HUES64 (cell line): ENCODE measurements at regions not wholly inside any gene's neighbourhood (a gene's known extent, or its start where the extent isn't known, plus 50 kb on each side); places are given as distances from the start of the nearest gene placed in this dataset.

Experiments used
- H3K27ac ChIP-seq: 2 replicates; pipeline ENCODE4 v1.7.0; 2013; ENCODE audit warnings: low read depth, low read length, inconsistent platforms
- H3K27me3 ChIP-seq: 2 replicates; pipeline ENCODE4 v1.6.1; 2013; ENCODE audit warnings: mild to moderate bottlenecking, low read length; ENCODE audit not compliant: insufficient read depth
- H3K36me3 ChIP-seq: 2 replicates; pipeline ENCODE4 v1.6.1; 2013; ENCODE audit warnings: mild to moderate bottlenecking, low read length; ENCODE audit not compliant: insufficient read depth
- H3K4me1 ChIP-seq: 2 replicates; pipeline ENCODE4 v1.6.1; 2013; ENCODE audit warnings: mild to moderate bottlenecking, low read length, moderate library complexity; ENCODE audit not compliant: insufficient read depth
- H3K4me3 ChIP-seq: 2 replicates; pipeline ENCODE4 v1.5.1; 2013; ENCODE audit warnings: mild to moderate bottlenecking, low read length, moderate library complexity
- H3K9ac ChIP-seq: 2 replicates; pipeline ENCODE4 v1.6.1; 2013; ENCODE audit warnings: mild to moderate bottlenecking, low read depth, low read length
- H3K9me3 ChIP-seq: 2 replicates; pipeline ENCODE4 v1.6.1; 2013; ENCODE audit warnings: low read depth, low read length; ENCODE audit not compliant: insufficient read depth
- WGBS: fragments of 150-250, 120-280 bp; methylation state at CpG from one replicate; pipeline ENCODE4 v1.1.7; 2013; ENCODE audit warnings: missing lambda C conversion rate; 5-methylcytosine and 5-hydroxymethylcytosine counted together

GRCh38 chr10:44827431-44828006, 83.6 kb upstream of the TMEM72 start:
- no peak overlapping the region for H3K9ac ChIP-seq
- H3K9me3 ChIP-seq: no peaks in the 10 kb centered on the region
- H3K4me3 ChIP-seq: no peak overlapping the region
- no peak overlapping the region for H3K27ac ChIP-seq
- no peaks in the 10 kb centered on the region for H3K27me3 ChIP-seq
- H3K36me3 ChIP-seq: no peaks in the 10 kb centered on the region
- WGBS: 92% methylated on average over 13 of the region's 13 CpGs
- no peaks in the 10 kb centered on the region for H3K4me1 ChIP-seq

GRCh38 chr10:44828508-44829142, 82.5 kb upstream of the TMEM72 start:
- H3K36me3 ChIP-seq: no peaks in the 10 kb centered on the region
- H3K27me3 ChIP-seq: no peaks in the 10 kb centered on the region
- no peak overlapping the region for H3K27ac ChIP-seq
- H3K4me3 ChIP-seq: no peak overlapping the region
- H3K9ac ChIP-seq: no peak overlapping the region
- WGBS: 87% methylated on average over 17 of the region's 17 CpGs
- H3K4me1 ChIP-seq: no peaks in the 10 kb centered on the region
- no peaks in the 10 kb centered on the region for H3K9me3 ChIP-seq

- Histone ChIP-seq H3K9ac (no peak overlapping the region), H3K4me1 (no peaks in the 10 kb centered on the region), H3K36me3 (no peaks in the 10 kb centered on the region), H3K9me3 (no peaks in the 10 kb centered on the region), H3K4me3 (no peak overlapping the region), H3K27me3 (no peaks in the 10 kb centered on the region), H3K27ac (no peak overlapping the region)
- 94% methylated on average over 9 of the region's 9 CpGs for WGBS
Observed at GRCh38 chr10:44829426-44829825, 81.7 kb upstream of the TMEM72 start.

GRCh38 chr10:44830022-44830421, 81.1 kb upstream of the TMEM72 start:
- H3K9ac ChIP-seq: no peak overlapping the region
- WGBS: 53% methylated on average over 4 of the region's 4 CpGs

GRCh38 chr10:44831581-44831980, 79.6 kb upstream of the TMEM72 start:
- WGBS: 96% methylated on average over 4 of the region's 4 CpGs
- no peaks in the 10 kb centered on the region for H3K4me1 ChIP-seq

More at GRCh38 chr10:44830022-44830421, 81.1 kb upstream of the TMEM72 start:
- H3K27me3 ChIP-seq: no peaks in the 10 kb centered on the region
- no peak overlapping the region for H3K4me3 ChIP-seq
- no peaks in the 10 kb centered on the region for H3K4me1 ChIP-seq
- no peaks in the 10 kb centered on the region for H3K36me3 ChIP-seq
- no peaks in the 10 kb centered on the region for H3K9me3 ChIP-seq
- H3K27ac ChIP-seq: no peak overlapping the region

GRCh38 chr10:44832595-44833390, 78.3 kb upstream of the TMEM72 start:
- no peaks in the 10 kb centered on the region for H3K4me1 ChIP-seq
- WGBS: 97% methylated on average over 6 of the region's 6 CpGs
- no peak overlapping the region for H3K4me3 ChIP-seq
- H3K9ac ChIP-seq: no peak overlapping the region
- H3K27ac ChIP-seq: no peak overlapping the region
- no peaks in the 10 kb centered on the region for H3K9me3 ChIP-seq
- no peaks in the 10 kb centered on the region for H3K36me3 ChIP-seq
- H3K27me3 ChIP-seq: no peaks in the 10 kb centered on the region

More at GRCh38 chr10:44831581-44831980, 79.6 kb upstream of the TMEM72 start:
- H3K9ac ChIP-seq: no peak overlapping the region
- no peak overlapping the region for H3K27ac ChIP-seq
- H3K27me3 ChIP-seq: no peaks in the 10 kb centered on the region
- H3K9me3 ChIP-seq: no peaks in the 10 kb centered on the region
- H3K4me3 ChIP-seq: no peak overlapping the region
- H3K36me3 ChIP-seq: no peaks in the 10 kb centered on the region

GRCh38 chr10:44834131-44834530, 77.0 kb upstream of the TMEM72 start:
- Histone ChIP-seq H3K27ac (no peak overlapping the region), H3K36me3 (no peaks in the 10 kb centered on the region), H3K9ac (no peak overlapping the region), H3K4me3 (no peak overlapping the region), H3K4me1 (no peaks in the 10 kb centered on the region), H3K9me3 (no peaks in the 10 kb centered on the region), H3K27me3 (no peaks in the 10 kb centered on the region)
- WGBS: 78% methylated on average over 4 of the region's 4 CpGs

GRCh38 chr10:44835300-44835699, 75.8 kb upstream of the TMEM72 start:
- no peak overlapping the region for H3K27ac ChIP-seq
- no peaks in the 10 kb centered on the region for H3K27me3 ChIP-seq
- H3K9ac ChIP-seq: no peak overlapping the region
- H3K36me3 ChIP-seq: no peaks in the 10 kb centered on the region
- no peaks in the 10 kb centered on the region for H3K4me1 ChIP-seq
- H3K9me3 ChIP-seq: no peaks in the 10 kb centered on the region
- WGBS: 95% methylated on average over 2 of the region's 2 CpGs
- no peak overlapping the region for H3K4me3 ChIP-seq

- Histone ChIP-seq H3K36me3 (no peaks in the 10 kb centered on the region), H3K9me3 (no peaks in the 10 kb centered on the region), H3K27ac (no peak overlapping the region), H3K4me3 (no peak overlapping the region), H3K27me3 (no peaks in the 10 kb centered on the region), H3K4me1 (no peaks in the 10 kb centered on the region), H3K9ac (no peak overlapping the region)
- 83% methylated on average over 2 of the region's 2 CpGs for WGBS
Observed at GRCh38 chr10:44843484-44843883, 67.7 kb upstream of the TMEM72 start.

GRCh38 chr10:44845361-44846175, 65.6 kb upstream of the TMEM72 start:
- H3K9ac ChIP-seq: no peak overlapping the region
- H3K27me3 ChIP-seq: no peaks in the 10 kb centered on the region
- 88% methylated on average over 6 of the region's 6 CpGs for WGBS

GRCh38 chr10:44847110-44847509, 64.0 kb upstream of the TMEM72 start:
- WGBS: 96% methylated on average over 3 of the region's 3 CpGs
- H3K9me3 ChIP-seq: no peaks in the 10 kb centered on the region

More at GRCh38 chr10:44845361-44846175, 65.6 kb upstream of the TMEM72 start:
- Histone ChIP-seq H3K36me3 (no peaks in the 10 kb centered on the region), H3K9me3 (no peaks in the 10 kb centered on the region), H3K27ac (no peak overlapping the region), H3K4me1 (no peaks in the 10 kb centered on the region), H3K4me3 (no peak overlapping the region)

More at GRCh38 chr10:44847110-44847509, 64.0 kb upstream of the TMEM72 start:
- H3K36me3 ChIP-seq: no peaks in the 10 kb centered on the region
- H3K4me1 ChIP-seq: no peaks in the 10 kb centered on the region
- H3K27me3 ChIP-seq: no peaks in the 10 kb centered on the region
- no peak overlapping the region for H3K9ac ChIP-seq
- no peak overlapping the region for H3K4me3 ChIP-seq
- no peak overlapping the region for H3K27ac ChIP-seq
